Gastrocnemius medialis (tissue), 4 donors: ENCODE measurements at regions not wholly inside any gene's neighbourhood (a gene's known extent, or its start where the extent isn't known, plus 50 kb on each side); places are given as distances from the start of the nearest gene placed in this dataset.

Source experiments
- ATAC-seq, 2 donors: fragments of 150-250 bp; one replicate each; pipeline ENCODE4 v1.9.1; 2016
- DNase-seq, 2 donors: peaks; one replicate each; pipeline ENCODE4 v3.0.0-alpha.2; 2019
- H3K27ac ChIP-seq, 4 donors: fragments of 200-600 bp; sonication (generic); 1 replicate in 1 of 4; 2 replicates in 3 of 4; pipeline ENCODE4 v1.5.1; 2016 to 2018; ENCODE audit warnings: mild to moderate bottlenecking in 2 of 4, moderate library complexity in 1 of 4
- H3K27me3 ChIP-seq, 3 donors: fragments of 200-600 bp; sonication (generic) in 2 of 3; 1 replicate in 1 of 3; 2 replicates in 2 of 3; pipeline versions ENCODE4 v1.5.1 to v1.6.0; 2016 to 2019; ENCODE audit warnings: mild to moderate bottlenecking in 1 of 3, moderate library complexity in 1 of 3
- H3K36me3 ChIP-seq, 2 donors: fragments of 200-600 bp; sonication (generic) in 1 of 2; one replicate each; pipeline ENCODE4 v1.5.1; 2017 to 2018
- H3K4me1 ChIP-seq, 2 donors: fragments of 200-600 bp; sonication (generic) in 1 of 2; one replicate each; pipeline ENCODE4 v1.5.1; 2016 to 2017; ENCODE audit warnings: mild to moderate bottlenecking in 2 of 2
- H3K4me3 ChIP-seq, 4 donors: fragments of 200-600 bp; sonication (generic) in 3 of 4; 1 replicate in 1 of 4; 2 replicates in 3 of 4; pipeline ENCODE4 v1.5.1; 2016 to 2019; ENCODE audit warnings: mild to moderate bottlenecking in 2 of 4
- H3K9me3 ChIP-seq, 3 donors: fragments of 200-600 bp; sonication (generic) in 2 of 3; 1 replicate in 1 of 3; 2 replicates in 2 of 3; pipeline ENCODE4 v1.5.1; 2016 to 2019
- CTCF ChIP-seq, 5 experiments: fragments of 450-650 bp in 3 of 5; fragments of 200-600 bp in 2 of 5; sonication (generic) in 2 of 5; IDR thresholded peaks in 4 of 5; conservative IDR thresholded peaks in 1 of 5; 1 replicate in 4 of 5; 2 replicates in 1 of 5; pipeline ENCODE4 v1.5.1; 2016 to 2019; ENCODE audit warnings: antibody characterized with exemption in 5 of 5, mild to moderate bottlenecking in 3 of 5, moderate library complexity in 3 of 5
- POLR2A ChIP-seq, 2 donors: fragments of 450-650 bp; IDR thresholded peaks; one replicate each; pipeline ENCODE4 v1.6.1; 2017; ENCODE audit warnings: antibody characterized with exemption in 2 of 2, mild to moderate bottlenecking in 2 of 2, moderate library complexity in 2 of 2
- in situ Hi-C, 4 donors: fragments of 200-750 bp; cut with MboI; loops; one replicate each; pipeline versions ENCODE4 v1.15.0 to v1.8.0; 2017; ENCODE audit warnings: low sequenced_read_pairs in 4 of 4
- intact Hi-C: fragments of 100-400 bp; cut with DNase I; formaldehyde crosslinking; loops from one replicate; pipeline ENCODE4 v1.15.1; 2023; ENCODE audit warnings: low total_unique reads

- no peaks in the 10 kb centered on the region for H3K9me3 ChIP-seq
- TF ChIP-seq CTCF (IDR thresholded peaks at IDR 0.05 in 4 of 5, conservative IDR thresholded peaks at IDR 0.05 in 1 of 5) (no peak), POLR2A (IDR thresholded peaks at IDR 0.05) (no peak)
- H3K4me3 ChIP-seq = no peak overlapping the region
- intact Hi-C loops = no loop called here
- no peak for DNase-seq
- no peaks in the 10 kb centered on the region for H3K4me1 ChIP-seq
- H3K27me3 ChIP-seq = no peaks in the 10 kb centered on the region
- H3K36me3 ChIP-seq = no peaks in the 10 kb centered on the region
- in situ Hi-C loops = no loop called here
- no peak for ATAC-seq
- H3K27ac ChIP-seq = no peak overlapping the region
These were observed 124.3 kb downstream of the SKIDA1 start for GRCh38 chr10:21401196-21401595.

- Histone ChIP-seq H3K4me3 (no peak overlapping the region), H3K27me3 (no peaks in the 10 kb centered on the region), H3K27ac (no peak overlapping the region), H3K9me3 (no peaks in the 10 kb centered on the region), H3K4me1 (no peaks in the 10 kb centered on the region), H3K36me3 (no peaks in the 10 kb centered on the region)
- no peak for TF ChIP-seq POLR2A (IDR thresholded peaks at IDR 0.05)
- TF ChIP-seq CTCF (IDR thresholded peaks at IDR 0.05 in 4 of 5, conservative IDR thresholded peaks at IDR 0.05 in 1 of 5) = no peak
- in situ Hi-C loops (no loop called here), intact Hi-C loops (no loop called here)
- ATAC-seq (no peak), DNase-seq (no peak)
These were observed 126.0 kb downstream of the SKIDA1 start for GRCh38 chr10:21399392-21400035.

- ATAC-seq = no peak
- Histone ChIP-seq H3K4me3 (no peak overlapping the region), H3K9me3 (no peaks in the 10 kb centered on the region), H3K27ac (no peak overlapping the region), H3K36me3 (no peaks in the 10 kb centered on the region), H3K27me3 (no peaks in the 10 kb centered on the region), H3K4me1 (no peaks in the 10 kb centered on the region)
- no peak for DNase-seq
- TF ChIP-seq CTCF (IDR thresholded peaks at IDR 0.05 in 4 of 5, conservative IDR thresholded peaks at IDR 0.05 in 1 of 5) (no peak), POLR2A (IDR thresholded peaks at IDR 0.05) (no peak)
- in situ Hi-C loops (no loop called here), intact Hi-C loops (no loop called here)
These were observed 126.8 kb downstream of the SKIDA1 start for GRCh38 chr10:21398563-21399231.

- intact Hi-C loops (no loop called here), in situ Hi-C loops (no loop called here)
These were observed 128.6 kb downstream of the SKIDA1 start for GRCh38 chr10:21396889-21397288.

GRCh38 chr10:21393931-21394330 is 131.6 kb downstream of the SKIDA1 start:
- in situ Hi-C loops = no loop called here
- TF ChIP-seq CTCF (IDR thresholded peaks at IDR 0.05 in 4 of 5, conservative IDR thresholded peaks at IDR 0.05 in 1 of 5) (no peak), POLR2A (IDR thresholded peaks at IDR 0.05) (no peak)
- ATAC-seq = no peak

More at GRCh38 chr10:21396889-21397288, 128.6 kb downstream of the SKIDA1 start:
- Histone ChIP-seq H3K27ac (no peak overlapping the region), H3K4me3 (no peak overlapping the region), H3K36me3 (no peaks in the 10 kb centered on the region), H3K4me1 (no peaks in the 10 kb centered on the region), H3K9me3 (no peaks in the 10 kb centered on the region), H3K27me3 (no peaks in the 10 kb centered on the region)
- DNase-seq = no peak
- TF ChIP-seq POLR2A (IDR thresholded peaks at IDR 0.05) = no peak
- ATAC-seq = no peak

More at GRCh38 chr10:21393931-21394330, 131.6 kb downstream of the SKIDA1 start:
- no peaks in the 10 kb centered on the region for H3K4me1 ChIP-seq
- H3K27ac ChIP-seq = no peak overlapping the region
- intact Hi-C loops = no loop called here
- no peaks in the 10 kb centered on the region for H3K27me3 ChIP-seq
- no peaks in the 10 kb centered on the region for H3K36me3 ChIP-seq
- DNase-seq = no peak
- no peak overlapping the region for H3K4me3 ChIP-seq
- no peaks in the 10 kb centered on the region for H3K9me3 ChIP-seq
